Inflammatory macrophage treated with lipopolysaccharide for 1 hour (primary cell): ENCODE measurements at regions not wholly inside any gene's neighbourhood (a gene's known extent, or its start where the extent isn't known, plus 50 kb on each side); places are given as distances from the start of the nearest gene placed in this dataset.

Experiments used
- DNase-seq, 2 donors: peaks; one replicate each; pipeline ENCODE4 v3.0.0-alpha.2; 2020 to 2022

DNA sequence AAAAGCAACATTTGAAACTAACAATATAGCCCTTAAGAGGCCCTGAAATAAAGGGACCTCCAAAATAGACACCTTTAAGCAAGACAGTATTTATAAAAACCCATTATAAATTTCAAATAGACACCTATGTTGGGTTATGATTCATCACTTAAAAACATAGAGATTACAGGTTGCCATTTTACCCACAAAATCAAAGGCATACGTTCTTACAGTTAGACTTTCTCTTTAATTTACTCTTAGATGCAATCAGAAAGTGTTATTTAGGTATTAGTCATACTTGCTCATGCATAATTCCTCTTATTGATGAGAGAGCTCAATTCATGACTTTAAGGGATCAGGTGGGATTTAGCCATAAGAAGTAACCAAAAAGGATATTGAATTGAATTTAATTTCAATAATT is 51.5 kb upstream of the TMEM200A start:
- DNase-seq = no peak

- no peak for DNase-seq
Observed at GRCh38 chr6:130313206-130313605, 52.6 kb upstream of the TMEM200A start.

GRCh38 chr6:130309028-130309427 is 56.8 kb upstream of the TMEM200A start:
- DNase-seq = no peak

GRCh38 chr6:130307752-130308361 is 58.0 kb upstream of the TMEM200A start:
- no peak for DNase-seq

GRCh38 chr6:130306377-130306776 is 59.4 kb upstream of the TMEM200A start:
- DNase-seq = no peak

GRCh38 chr6:130303431-130303830 is 62.4 kb upstream of the TMEM200A start:
- DNase-seq = no peak

GRCh38 chr6:130298258-130298657 is 67.6 kb upstream of the TMEM200A start:
- no peak for DNase-seq

DNA sequence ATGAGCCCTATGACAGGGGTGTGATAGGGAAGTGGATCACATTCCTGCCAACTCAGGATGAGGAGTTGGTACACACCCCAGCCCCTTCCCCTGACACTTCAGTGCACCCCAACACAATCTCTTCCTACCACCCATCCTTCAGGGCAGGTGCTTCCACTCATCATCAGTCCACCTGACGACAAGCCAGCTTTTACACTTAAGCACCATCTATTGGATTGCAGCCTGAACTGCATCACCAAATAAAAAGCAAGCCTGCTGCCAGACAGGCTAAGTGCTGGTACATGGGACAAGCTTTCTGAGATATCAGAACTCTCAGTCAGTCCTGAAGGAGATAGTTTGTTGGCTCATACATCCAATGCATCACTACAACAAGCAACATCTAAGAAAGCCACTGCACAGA is 69.0 kb upstream of the TMEM200A start:
- no peak for DNase-seq

DNA sequence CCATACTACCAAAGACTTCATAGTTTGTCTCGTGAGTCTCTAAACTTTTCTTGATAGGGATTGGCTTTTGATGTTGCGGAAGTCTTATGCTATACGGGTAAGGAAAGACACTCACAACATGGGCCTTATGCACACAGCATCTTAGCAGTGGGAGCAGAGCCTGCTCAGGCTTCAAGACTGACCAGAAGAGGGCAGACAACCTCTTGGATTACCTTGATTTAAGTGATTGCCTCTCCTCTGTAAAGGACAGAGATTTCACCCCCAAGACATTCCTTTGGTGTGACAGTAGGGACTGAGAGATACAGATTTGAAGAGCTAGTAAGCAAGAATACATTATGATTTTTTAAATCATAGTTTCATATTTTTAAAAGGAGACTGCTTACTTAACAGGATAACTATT is 71.0 kb upstream of the SAMD3 start:
- DNase-seq = peak in 1 of 2 donors; percentile 4

GRCh38 chr6:130288065-130288464 is 65.3 kb upstream of the SAMD3 start:
- DNase-seq = no peak

GRCh38 chr6:130282234-130282995 is 59.7 kb upstream of the SAMD3 start:
- no peak for DNase-seq

DNA sequence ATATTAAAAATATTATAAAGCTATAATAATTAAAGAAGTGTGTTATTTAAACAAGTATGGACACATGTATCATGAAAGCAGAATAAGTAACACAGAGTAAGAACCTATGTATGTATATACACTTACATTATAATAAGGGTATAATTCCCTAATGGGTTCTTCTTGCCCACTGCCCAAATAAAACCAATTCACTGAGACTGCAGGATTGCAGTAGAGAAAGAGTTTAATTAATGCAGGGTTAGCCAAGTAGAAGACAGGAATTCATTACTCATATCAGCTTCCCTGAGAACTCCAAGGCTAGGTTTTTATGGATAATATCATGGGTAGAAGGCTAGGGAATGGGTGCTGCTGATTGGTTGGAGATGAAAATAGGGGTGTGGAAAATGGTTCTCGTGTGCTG is 53.8 kb upstream of the SAMD3 start:
- DNase-seq = no peak

DNA sequence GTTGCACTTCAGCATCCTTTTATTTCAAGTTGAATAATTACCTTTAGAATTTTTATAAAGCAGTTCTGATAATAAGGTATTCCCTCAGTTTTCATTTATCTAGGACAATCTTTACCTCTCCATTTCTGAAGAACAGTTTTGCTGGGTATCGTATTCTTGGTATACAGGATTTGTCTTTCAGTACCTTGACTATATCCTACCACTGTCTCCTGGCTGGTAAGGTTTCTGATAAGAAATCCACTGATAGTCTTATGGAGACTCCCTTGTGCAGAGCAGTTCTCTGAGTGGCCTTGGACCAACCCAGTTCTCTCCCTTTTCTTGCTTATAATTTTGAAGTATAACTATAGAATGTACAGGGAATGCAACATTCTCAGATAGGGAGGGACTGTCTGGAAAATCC is 51.3 kb upstream of the SAMD3 start:
- no peak for DNase-seq
